ENCODE measurements at regions not wholly inside any gene's neighbourhood (a gene's known extent, or its start where the extent isn't known, plus 50 kb on each side); places are given as distances from the start of the nearest gene placed in this dataset.

DNA sequence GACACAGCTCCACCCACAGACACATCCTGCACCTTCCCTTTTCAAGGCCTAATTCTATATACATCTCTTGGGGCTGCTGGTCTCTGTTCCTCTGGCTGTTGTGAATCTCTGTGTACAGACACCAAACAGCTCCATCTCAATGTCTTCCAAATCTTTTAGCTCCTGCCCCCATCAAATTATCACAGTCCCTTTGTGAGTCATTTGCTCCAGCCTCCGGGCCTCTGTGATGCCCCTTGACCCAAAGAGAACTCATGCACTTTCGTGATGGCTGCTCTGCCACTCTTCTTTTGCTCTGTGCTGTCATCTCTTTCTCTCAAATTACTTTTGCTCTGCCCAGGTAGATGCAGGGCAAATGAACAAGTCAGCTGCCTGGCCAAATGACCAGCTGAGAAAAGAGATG lies 369.0 kb upstream of the CDIN1 start:
- in situ Hi-C loops (cut with MboI; ENCODE audit: low sequenced_read_pairs in 4 of 4), result no loop called here

DNA sequence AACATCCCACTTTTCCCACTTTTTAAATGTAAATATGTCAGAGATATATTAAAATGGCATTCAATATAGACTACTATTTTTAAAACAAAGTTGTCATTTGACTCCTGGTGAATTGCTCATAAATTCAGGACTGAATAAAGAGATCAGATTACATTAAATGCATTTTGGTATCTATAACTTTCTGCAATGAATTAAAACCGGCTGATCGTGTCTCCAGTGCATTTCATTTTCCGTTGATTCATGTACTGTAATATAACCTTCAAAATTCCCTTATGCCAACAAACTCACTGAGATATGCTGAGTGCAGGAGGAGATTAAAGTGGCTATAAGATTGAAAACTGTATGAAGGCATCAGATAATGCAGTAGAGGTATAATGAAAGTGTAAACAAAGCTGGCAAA lies 361.1 kb upstream of the CDIN1 start:
- DNase-seq (no peak), ATAC-seq (no peak)
- Histone ChIP-seq H3K4me1 (no peaks in the 10 kb centered on the region), H3K9me3 (no peaks in the 10 kb centered on the region), H3K27me3 (no peaks in the 10 kb centered on the region), H3K4me3 (no peak overlapping the region), H3K27ac (no peak overlapping the region), H3K36me3 (no peaks in the 10 kb centered on the region)
- in situ Hi-C loops (cut with MboI; ENCODE audit: low sequenced_read_pairs in 4 of 4), result no loop called here
- intact Hi-C loops (cut with DNase I; ENCODE audit: low total_unique reads), result no loop called here
- TF ChIP-seq CTCF (IDR thresholded peaks at IDR 0.05 in 4 of 5, conservative IDR thresholded peaks at IDR 0.05 in 1 of 5) (no peak), POLR2A (IDR thresholded peaks at IDR 0.05) (no peak)

More for the DNA sequence above, 369.0 kb upstream of the CDIN1 start:
- Histone ChIP-seq H3K9me3 (no peaks in the 10 kb centered on the region), H3K27ac (no peak overlapping the region), H3K4me1 (no peaks in the 10 kb centered on the region), H3K27me3 (no peaks in the 10 kb centered on the region), H3K4me3 (no peak overlapping the region), H3K36me3 (no peaks in the 10 kb centered on the region)
- no peak for DNase-seq
- intact Hi-C loops (cut with DNase I; ENCODE audit: low total_unique reads), result no loop called here
- TF ChIP-seq CTCF (IDR thresholded peaks at IDR 0.05 in 4 of 5, conservative IDR thresholded peaks at IDR 0.05 in 1 of 5) (no peak), POLR2A (IDR thresholded peaks at IDR 0.05) (no peak)
- ATAC-seq, result no peak

- DNase-seq (no peak), ATAC-seq (no peak)
- H3K4me1 ChIP-seq, result no peaks in the 10 kb centered on the region
- no peaks in the 10 kb centered on the region for H3K9me3 ChIP-seq
- H3K27me3 ChIP-seq, result no peaks in the 10 kb centered on the region
- no peak for TF ChIP-seq POLR2A (IDR thresholded peaks at IDR 0.05)
- no peak for TF ChIP-seq CTCF (IDR thresholded peaks at IDR 0.05 in 4 of 5, conservative IDR thresholded peaks at IDR 0.05 in 1 of 5)
- H3K4me3 ChIP-seq, result no peak overlapping the region
- H3K27ac ChIP-seq, result no peak overlapping the region
- in situ Hi-C loops (cut with MboI; ENCODE audit: low sequenced_read_pairs in 4 of 4) (no loop called here), intact Hi-C loops (cut with DNase I; ENCODE audit: low total_unique reads) (no loop called here)
- H3K36me3 ChIP-seq, result no peaks in the 10 kb centered on the region
These were observed 360.4 kb upstream of the CDIN1 start for GRCh38 chr15:36218991-36219390.

DNA sequence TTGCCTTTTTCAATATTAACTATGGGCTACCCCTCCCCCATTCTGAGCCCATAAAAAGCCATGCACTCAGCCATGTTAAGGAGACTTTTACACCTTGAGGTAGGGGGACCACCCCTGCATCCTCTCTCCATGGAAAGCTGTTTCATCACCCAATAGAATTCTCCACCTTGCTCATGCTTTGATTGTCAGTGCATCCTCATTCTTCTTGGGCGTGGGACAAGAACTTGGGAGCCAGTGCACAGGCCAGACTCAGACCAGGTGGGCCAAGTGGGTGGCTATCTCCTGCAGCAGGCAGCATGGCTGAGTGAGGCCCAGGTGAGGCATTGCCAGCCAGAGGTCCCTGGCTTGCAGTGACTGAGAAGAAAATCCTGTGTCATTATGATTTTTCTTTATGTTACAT lies 357.4 kb upstream of the CDIN1 start:
- Histone ChIP-seq H3K36me3 (no peaks in the 10 kb centered on the region), H3K4me3 (no peak overlapping the region), H3K9me3 (no peaks in the 10 kb centered on the region), H3K27me3 (no peaks in the 10 kb centered on the region), H3K27ac (no peak overlapping the region), H3K4me1 (no peaks in the 10 kb centered on the region)
- DNase-seq (no peak), ATAC-seq (no peak)
- intact Hi-C loops (cut with DNase I; ENCODE audit: low total_unique reads), result no loop called here
- TF ChIP-seq POLR2A (IDR thresholded peaks at IDR 0.05), result no peak
- TF ChIP-seq CTCF (IDR thresholded peaks at IDR 0.05 in 4 of 5, conservative IDR thresholded peaks at IDR 0.05 in 1 of 5), result no peak
- in situ Hi-C loops (cut with MboI; ENCODE audit: low sequenced_read_pairs in 4 of 4), result no loop called here

GRCh38 chr15:36230776-36231175 lies 348.6 kb upstream of the CDIN1 start:
- no peak for DNase-seq
- H3K36me3 ChIP-seq, result no peaks in the 10 kb centered on the region

More at GRCh38 chr15:36230776-36231175, 348.6 kb upstream of the CDIN1 start:
- in situ Hi-C loops (cut with MboI; ENCODE audit: low sequenced_read_pairs in 4 of 4), result no loop called here
- no peaks in the 10 kb centered on the region for H3K4me1 ChIP-seq
- no peak overlapping the region for H3K4me3 ChIP-seq
- intact Hi-C loops (cut with DNase I; ENCODE audit: low total_unique reads), result no loop called here
- no peaks in the 10 kb centered on the region for H3K27me3 ChIP-seq
- ATAC-seq, result no peak
- TF ChIP-seq POLR2A (IDR thresholded peaks at IDR 0.05) (no peak), CTCF (IDR thresholded peaks at IDR 0.05 in 4 of 5, conservative IDR thresholded peaks at IDR 0.05 in 1 of 5) (no peak)
- H3K9me3 ChIP-seq, result peaks cover 0 to 3% (median 0%) of the 10 kb centered on the region in 3 donors
- H3K27ac ChIP-seq, result no peak overlapping the region
